ENCODE measurements at regions not wholly inside any gene's neighbourhood (a gene's known extent, or its start where the extent isn't known, plus 50 kb on each side); places are given as distances from the start of the nearest gene placed in this dataset.

DNA sequence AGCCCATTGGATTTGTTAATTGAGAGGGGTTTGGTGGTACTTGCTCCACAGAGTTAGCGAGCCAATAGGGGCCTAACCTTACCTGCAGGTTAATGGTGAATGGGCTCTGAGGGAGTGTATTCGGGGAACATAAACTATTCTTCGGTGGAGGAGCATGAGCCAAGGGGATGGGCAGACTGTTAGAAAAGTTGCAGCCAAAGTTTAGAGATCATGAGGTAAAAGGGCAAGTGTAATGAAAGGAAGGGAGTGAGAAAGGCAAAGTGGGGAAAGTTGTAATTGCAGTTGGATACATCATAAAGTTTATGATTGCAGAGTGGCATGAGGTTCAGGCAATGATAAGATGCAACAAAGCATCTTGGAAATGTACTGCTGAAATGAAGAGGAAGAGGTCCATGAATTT is 142.1 kb upstream of the TBX18 start:
- H3K4me1 ChIP-seq (ENCODE audit: insufficient read depth, low read length, severe bottlenecking) = no peaks in the 10 kb centered on the region
- H3K79me2 ChIP-seq (ENCODE audit: insufficient read depth, low read length) = no peaks in the 10 kb centered on the region
- H2AFZ ChIP-seq (ENCODE audit: low read length) = no peak overlapping the region
- H4K20me1 ChIP-seq (ENCODE audit: insufficient read depth, low read length) = no peaks in the 10 kb centered on the region
- H3F3A ChIP-seq (ENCODE audit: insufficient read depth, low read length) = no peaks in the 10 kb centered on the region
- H3K4me2 ChIP-seq (ENCODE audit: low read length) = no peak overlapping the region
- H3K9me2 ChIP-seq (ENCODE audit: low read depth, low read length) = no peaks in the 10 kb centered on the region
- no peaks in the 10 kb centered on the region for H3K9me3 ChIP-seq (ENCODE audit: low read length)
- no peak overlapping the region for H3K4me3 ChIP-seq (ENCODE audit: low read depth, low read length, poor library complexity, severe bottlenecking)
- H3K27me3 ChIP-seq (ENCODE audit: insufficient read depth, low read length) = no peaks in the 10 kb centered on the region
- TF ChIP-seq, protein P1, sequence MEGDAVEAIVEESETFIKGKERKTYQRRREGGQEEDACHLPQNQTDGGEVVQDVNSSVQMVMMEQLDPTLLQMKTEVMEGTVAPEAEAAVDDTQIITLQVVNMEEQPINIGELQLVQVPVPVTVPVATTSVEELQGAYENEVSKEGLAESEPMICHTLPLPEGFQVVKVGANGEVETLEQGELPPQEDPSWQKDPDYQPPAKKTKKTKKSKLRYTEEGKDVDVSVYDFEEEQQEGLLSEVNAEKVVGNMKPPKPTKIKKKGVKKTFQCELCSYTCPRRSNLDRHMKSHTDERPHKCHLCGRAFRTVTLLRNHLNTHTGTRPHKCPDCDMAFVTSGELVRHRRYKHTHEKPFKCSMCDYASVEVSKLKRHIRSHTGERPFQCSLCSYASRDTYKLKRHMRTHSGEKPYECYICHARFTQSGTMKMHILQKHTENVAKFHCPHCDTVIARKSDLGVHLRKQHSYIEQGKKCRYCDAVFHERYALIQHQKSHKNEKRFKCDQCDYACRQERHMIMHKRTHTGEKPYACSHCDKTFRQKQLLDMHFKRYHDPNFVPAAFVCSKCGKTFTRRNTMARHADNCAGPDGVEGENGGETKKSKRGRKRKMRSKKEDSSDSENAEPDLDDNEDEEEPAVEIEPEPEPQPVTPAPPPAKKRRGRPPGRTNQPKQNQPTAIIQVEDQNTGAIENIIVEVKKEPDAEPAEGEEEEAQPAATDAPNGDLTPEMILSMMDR (IDR thresholded peaks at IDR 0.05; ENCODE audit: low read length) = no peak
- TF ChIP-seq EZH2 (IDR thresholded peaks at IDR 0.05; ENCODE audit: borderline replicate concordance, low read length) = no peak
- H3K36me3 ChIP-seq (ENCODE audit: insufficient read depth, low read length) = no peaks in the 10 kb centered on the region
- no peak overlapping the region for H3K9ac ChIP-seq (ENCODE audit: low read length)
- H3K27ac ChIP-seq (ENCODE audit: low read depth, low read length, poor library complexity, severe bottlenecking) = no peak overlapping the region

DNA sequence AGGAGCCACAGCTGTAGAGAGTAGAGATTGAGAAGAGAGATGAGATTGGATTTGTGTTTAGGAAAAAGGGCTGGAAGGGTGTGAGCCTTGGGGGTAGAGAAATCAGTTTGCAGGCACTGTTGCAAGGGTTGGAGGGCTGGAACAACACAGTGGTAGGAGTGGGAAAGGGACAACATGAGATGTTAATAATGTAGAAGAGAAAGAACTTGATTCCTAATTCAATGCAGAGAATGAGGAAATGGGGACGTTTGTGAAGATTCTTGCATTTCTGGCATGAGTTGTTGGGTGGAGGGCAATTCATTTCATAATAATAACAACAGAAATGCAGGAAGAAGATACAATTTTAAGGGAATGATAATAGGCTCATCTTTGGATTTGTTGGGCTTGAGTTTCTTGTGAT is 141.4 kb upstream of the TBX18 start:
- TF ChIP-seq EZH2 (IDR thresholded peaks at IDR 0.05; ENCODE audit: borderline replicate concordance, low read length) = no peak
- TF ChIP-seq, protein P1 (IDR thresholded peaks at IDR 0.05; ENCODE audit: low read length) = no peak
- H3K36me3 ChIP-seq (ENCODE audit: insufficient read depth, low read length) = no peaks in the 10 kb centered on the region
- no peak overlapping the region for H3K4me2 ChIP-seq (ENCODE audit: low read length)
- no peak overlapping the region for H3K9ac ChIP-seq (ENCODE audit: low read length)
- no peak overlapping the region for H3K27ac ChIP-seq (ENCODE audit: low read depth, low read length, poor library complexity, severe bottlenecking)
- no peak overlapping the region for H2AFZ ChIP-seq (ENCODE audit: low read length)
- no peaks in the 10 kb centered on the region for H3K79me2 ChIP-seq (ENCODE audit: insufficient read depth, low read length)
- no peaks in the 10 kb centered on the region for H3K9me2 ChIP-seq (ENCODE audit: low read depth, low read length)
- no peaks in the 10 kb centered on the region for H3K27me3 ChIP-seq (ENCODE audit: insufficient read depth, low read length)
- H3F3A ChIP-seq (ENCODE audit: insufficient read depth, low read length) = no peaks in the 10 kb centered on the region
- H3K4me3 ChIP-seq (ENCODE audit: low read depth, low read length, poor library complexity, severe bottlenecking) = no peak overlapping the region
- no peaks in the 10 kb centered on the region for H4K20me1 ChIP-seq (ENCODE audit: insufficient read depth, low read length)
- no peaks in the 10 kb centered on the region for H3K4me1 ChIP-seq (ENCODE audit: insufficient read depth, low read length, severe bottlenecking)
- H3K9me3 ChIP-seq (ENCODE audit: low read length) = no peaks in the 10 kb centered on the region

DNA sequence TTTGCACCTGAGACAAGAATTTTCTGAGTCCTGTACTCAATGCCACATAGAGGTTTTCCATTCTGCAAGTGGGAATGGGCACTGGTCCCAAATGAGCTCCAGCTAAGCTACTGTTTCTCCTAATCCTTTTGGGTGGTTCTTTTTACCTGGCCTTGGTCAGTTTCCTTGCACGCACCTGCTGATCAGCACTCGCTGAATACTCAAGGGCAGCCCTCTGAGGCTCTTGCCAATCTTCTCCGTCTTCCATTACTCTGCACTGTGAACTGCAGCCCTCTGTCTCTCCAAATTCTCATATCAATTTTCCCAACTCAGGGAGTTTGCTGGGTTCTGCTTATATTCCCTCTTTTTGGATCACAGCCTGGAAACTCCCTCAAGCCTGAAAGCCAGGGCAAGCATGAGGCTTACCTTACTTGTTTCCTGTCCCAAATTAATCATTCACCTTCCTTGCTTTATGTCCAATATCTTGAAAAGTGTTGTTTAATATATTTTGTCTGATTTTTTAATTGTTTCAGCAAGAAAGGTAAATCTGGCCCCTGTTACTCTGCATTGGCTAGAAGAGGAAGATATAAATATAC is 138.0 kb upstream of the TBX18 start:
- no peak overlapping the region for H3K4me3 ChIP-seq (ENCODE audit: low read depth, low read length, poor library complexity, severe bottlenecking)
- H3K9me2 ChIP-seq (ENCODE audit: low read depth, low read length) = no peaks in the 10 kb centered on the region
- no peaks in the 10 kb centered on the region for H3K9me3 ChIP-seq (ENCODE audit: low read length)
- no peaks in the 10 kb centered on the region for H3F3A ChIP-seq (ENCODE audit: insufficient read depth, low read length)
- no peak overlapping the region for H2AFZ ChIP-seq (ENCODE audit: low read length)
- no peaks in the 10 kb centered on the region for H3K36me3 ChIP-seq (ENCODE audit: insufficient read depth, low read length)
- no peaks in the 10 kb centered on the region for H3K79me2 ChIP-seq (ENCODE audit: insufficient read depth, low read length)
- no peak overlapping the region for H3K4me2 ChIP-seq (ENCODE audit: low read length)
- no peaks in the 10 kb centered on the region for H3K27me3 ChIP-seq (ENCODE audit: insufficient read depth, low read length)
- no peaks in the 10 kb centered on the region for H3K4me1 ChIP-seq (ENCODE audit: insufficient read depth, low read length, severe bottlenecking)
- TF ChIP-seq EZH2 (IDR thresholded peaks at IDR 0.05; ENCODE audit: borderline replicate concordance, low read length) = no peak
- TF ChIP-seq, protein P1 (IDR thresholded peaks at IDR 0.05; ENCODE audit: low read length) = no peak
- no peaks in the 10 kb centered on the region for H4K20me1 ChIP-seq (ENCODE audit: insufficient read depth, low read length)
- no peak overlapping the region for H3K9ac ChIP-seq (ENCODE audit: low read length)
- no peak overlapping the region for H3K27ac ChIP-seq (ENCODE audit: low read depth, low read length, poor library complexity, severe bottlenecking)
